ENCODE measurements at regions not wholly inside any gene's neighbourhood (a gene's known extent, or its start where the extent isn't known, plus 50 kb on each side); places are given as distances from the start of the nearest gene placed in this dataset.

DNA sequence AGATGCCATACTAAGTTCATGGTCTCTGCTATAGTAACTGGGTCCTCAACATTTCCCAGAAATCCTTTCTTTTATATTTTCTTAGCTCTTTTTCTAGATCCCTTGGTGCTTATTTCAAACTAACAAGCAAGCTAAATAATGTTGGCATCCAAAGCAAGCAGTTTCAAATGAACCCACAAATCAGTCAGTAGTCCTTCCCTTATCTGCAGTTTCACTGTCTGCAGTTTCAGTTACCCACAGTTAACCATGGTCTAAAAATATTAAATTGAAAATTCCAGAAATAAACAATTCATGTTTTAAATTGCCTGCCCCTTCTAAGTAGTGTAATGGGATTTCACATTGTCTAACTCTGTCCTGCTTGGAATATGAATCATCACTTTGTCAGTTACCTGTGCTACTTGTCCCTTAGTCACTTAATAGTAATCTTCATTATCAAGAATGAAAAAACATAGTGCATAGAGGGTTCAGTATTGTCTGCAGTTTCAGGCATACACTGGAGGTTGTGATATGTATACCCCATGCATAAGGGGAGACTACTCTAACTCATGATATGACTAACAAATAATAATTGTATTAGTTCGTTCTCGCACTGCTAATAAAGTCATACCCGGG lies 633.7 kb downstream of the MECOM start:
- TF ChIP-seq, protein P1, sequence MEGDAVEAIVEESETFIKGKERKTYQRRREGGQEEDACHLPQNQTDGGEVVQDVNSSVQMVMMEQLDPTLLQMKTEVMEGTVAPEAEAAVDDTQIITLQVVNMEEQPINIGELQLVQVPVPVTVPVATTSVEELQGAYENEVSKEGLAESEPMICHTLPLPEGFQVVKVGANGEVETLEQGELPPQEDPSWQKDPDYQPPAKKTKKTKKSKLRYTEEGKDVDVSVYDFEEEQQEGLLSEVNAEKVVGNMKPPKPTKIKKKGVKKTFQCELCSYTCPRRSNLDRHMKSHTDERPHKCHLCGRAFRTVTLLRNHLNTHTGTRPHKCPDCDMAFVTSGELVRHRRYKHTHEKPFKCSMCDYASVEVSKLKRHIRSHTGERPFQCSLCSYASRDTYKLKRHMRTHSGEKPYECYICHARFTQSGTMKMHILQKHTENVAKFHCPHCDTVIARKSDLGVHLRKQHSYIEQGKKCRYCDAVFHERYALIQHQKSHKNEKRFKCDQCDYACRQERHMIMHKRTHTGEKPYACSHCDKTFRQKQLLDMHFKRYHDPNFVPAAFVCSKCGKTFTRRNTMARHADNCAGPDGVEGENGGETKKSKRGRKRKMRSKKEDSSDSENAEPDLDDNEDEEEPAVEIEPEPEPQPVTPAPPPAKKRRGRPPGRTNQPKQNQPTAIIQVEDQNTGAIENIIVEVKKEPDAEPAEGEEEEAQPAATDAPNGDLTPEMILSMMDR (IDR thresholded peaks at IDR 0.05), result no peak
- TF ChIP-seq POLR2A (IDR thresholded peaks at IDR 0.05), result no peak

All from testis (tissue), 2 donors.